ENCODE measurements at regions not wholly inside any gene's neighbourhood (a gene's known extent, or its start where the extent isn't known, plus 50 kb on each side); places are given as distances from the start of the nearest gene placed in this dataset.
A peak's percentile ranks its signal among the peaks of the same experiment; 100 is the strongest.

GRCh38 chr16:54508351-54508750 is 221.8 kb upstream of the IRX3 start:
- Histone ChIP-seq H3K9me3 (ENCODE audit: control insufficient read depth in 2 of 2, insufficient read depth in 1 of 2, low read depth in 1 of 2, low read length in 1 of 2) (no peaks in the 10 kb centered on the region), H3K36me3 (ENCODE audit: control insufficient read depth in 3 of 3, insufficient read depth in 2 of 3, low read depth in 1 of 3, low read length in 3 of 3) (no peaks in the 10 kb centered on the region), H3K27ac (ENCODE audit: low read depth in 1 of 3, low read length in 2 of 3) (no peak overlapping the region), H3K4me3 (ENCODE audit: low read depth in 1 of 3, low read length in 3 of 3) (no peak overlapping the region), H3K27me3 (ENCODE audit: control insufficient read depth in 3 of 3, insufficient read depth in 3 of 3, low read length in 3 of 3) (peaks cover 0 to 15% (median 0%) of the 10 kb centered on the region in 3 donors), H3K4me1 (ENCODE audit: control insufficient read depth in 3 of 3, insufficient read depth in 2 of 3, low read depth in 1 of 3, low read length in 2 of 3) (no peaks in the 10 kb centered on the region)
- no peak for DNase-seq
- 82 to 89% (median 87%) methylated on average over 12 of the region's 12 CpGs for WGBS, 3 donors
- FAIRE-seq = no peak

- Histone ChIP-seq H3K4me1 (ENCODE audit: control insufficient read depth in 3 of 3, insufficient read depth in 2 of 3, low read depth in 1 of 3, low read length in 2 of 3) (no peaks in the 10 kb centered on the region), H3K27me3 (ENCODE audit: control insufficient read depth in 3 of 3, insufficient read depth in 3 of 3, low read length in 3 of 3) (peaks cover 0 to 12% (median 0%) of the 10 kb centered on the region in 3 donors), H3K9me3 (ENCODE audit: control insufficient read depth in 2 of 2, insufficient read depth in 1 of 2, low read depth in 1 of 2, low read length in 1 of 2) (no peaks in the 10 kb centered on the region), H3K36me3 (ENCODE audit: control insufficient read depth in 3 of 3, insufficient read depth in 2 of 3, low read depth in 1 of 3, low read length in 3 of 3) (no peaks in the 10 kb centered on the region), H3K27ac (ENCODE audit: low read depth in 1 of 3, low read length in 2 of 3) (no peak overlapping the region), H3K4me3 (ENCODE audit: low read depth in 1 of 3, low read length in 3 of 3) (no peak overlapping the region)
- 14 to 43% (median 25%) methylated on average over 11 of the region's 11 CpGs for WGBS, 3 donors
- DNase-seq (no peak), FAIRE-seq (no peak)
These were observed 220.3 kb upstream of the IRX3 start for GRCh38 chr16:54506741-54507500.

GRCh38 chr16:54506214-54506580 is 219.6 kb upstream of the IRX3 start:
- no peak overlapping the region for H3K27ac ChIP-seq (ENCODE audit: low read depth in 1 of 3, low read length in 2 of 3)
- 78 to 85% (median 79%) methylated on average over 8 of the region's 8 CpGs for WGBS, 3 donors
- FAIRE-seq (no peak), DNase-seq (no peak)
- no peaks in the 10 kb centered on the region for H3K36me3 ChIP-seq (ENCODE audit: control insufficient read depth in 3 of 3, insufficient read depth in 2 of 3, low read depth in 1 of 3, low read length in 3 of 3)
- no peaks in the 10 kb centered on the region for H3K9me3 ChIP-seq (ENCODE audit: control insufficient read depth in 2 of 2, insufficient read depth in 1 of 2, low read depth in 1 of 2, low read length in 1 of 2)
- H3K27me3 ChIP-seq (ENCODE audit: control insufficient read depth in 3 of 3, insufficient read depth in 3 of 3, low read length in 3 of 3) = peaks cover 0 to 12% (median 0%) of the 10 kb centered on the region in 3 donors
- no peak overlapping the region for H3K4me3 ChIP-seq (ENCODE audit: low read depth in 1 of 3, low read length in 3 of 3)
- H3K4me1 ChIP-seq (ENCODE audit: control insufficient read depth in 3 of 3, insufficient read depth in 2 of 3, low read depth in 1 of 3, low read length in 2 of 3) = no peaks in the 10 kb centered on the region

GRCh38 chr16:54505549-54506213 is 219.1 kb upstream of the IRX3 start:
- H3K27ac ChIP-seq (ENCODE audit: low read depth in 1 of 3, low read length in 2 of 3) = no peak overlapping the region
- peaks cover 0 to 12% (median 0%) of the 10 kb centered on the region in 3 donors for H3K27me3 ChIP-seq (ENCODE audit: control insufficient read depth in 3 of 3, insufficient read depth in 3 of 3, low read length in 3 of 3)
- FAIRE-seq (no peak), DNase-seq (no peak)
- H3K4me3 ChIP-seq (ENCODE audit: low read depth in 1 of 3, low read length in 3 of 3) = no peak overlapping the region
- H3K36me3 ChIP-seq (ENCODE audit: control insufficient read depth in 3 of 3, insufficient read depth in 2 of 3, low read depth in 1 of 3, low read length in 3 of 3) = no peaks in the 10 kb centered on the region
- H3K9me3 ChIP-seq (ENCODE audit: control insufficient read depth in 2 of 2, insufficient read depth in 1 of 2, low read depth in 1 of 2, low read length in 1 of 2) = no peaks in the 10 kb centered on the region
- 66 to 75% (median 72%) methylated on average over 10 of the region's 10 CpGs for WGBS, 3 donors
- no peaks in the 10 kb centered on the region for H3K4me1 ChIP-seq (ENCODE audit: control insufficient read depth in 3 of 3, insufficient read depth in 2 of 3, low read depth in 1 of 3, low read length in 2 of 3)

- Histone ChIP-seq H3K27me3 (ENCODE audit: control insufficient read depth in 3 of 3, insufficient read depth in 3 of 3, low read length in 3 of 3) (peaks cover 0 to 12% (median 0%) of the 10 kb centered on the region in 3 donors), H3K4me3 (ENCODE audit: low read depth in 1 of 3, low read length in 3 of 3) (no peak overlapping the region), H3K36me3 (ENCODE audit: control insufficient read depth in 3 of 3, insufficient read depth in 2 of 3, low read depth in 1 of 3, low read length in 3 of 3) (no peaks in the 10 kb centered on the region), H3K27ac (ENCODE audit: low read depth in 1 of 3, low read length in 2 of 3) (peak overlapping the region in 2 of 3 donors; percentile 9 to 36), H3K4me1 (ENCODE audit: control insufficient read depth in 3 of 3, insufficient read depth in 2 of 3, low read depth in 1 of 3, low read length in 2 of 3) (no peaks in the 10 kb centered on the region), H3K9me3 (ENCODE audit: control insufficient read depth in 2 of 2, insufficient read depth in 1 of 2, low read depth in 1 of 2, low read length in 1 of 2) (no peaks in the 10 kb centered on the region)
- WGBS, 3 donors = 20 to 32% (median 24%) methylated on average over 12 of the region's 12 CpGs
- no peak for FAIRE-seq
- DNase-seq = peak; percentile 18 to 25
These were observed 217.8 kb upstream of the IRX3 start for GRCh38 chr16:54504372-54504771.

- peaks cover 0 to 12% (median 0%) of the 10 kb centered on the region in 3 donors for H3K27me3 ChIP-seq (ENCODE audit: control insufficient read depth in 3 of 3, insufficient read depth in 3 of 3, low read length in 3 of 3)
- FAIRE-seq = no peak
- H3K9me3 ChIP-seq (ENCODE audit: control insufficient read depth in 2 of 2, insufficient read depth in 1 of 2, low read depth in 1 of 2, low read length in 1 of 2) = no peaks in the 10 kb centered on the region
- no peak overlapping the region for H3K4me3 ChIP-seq (ENCODE audit: low read depth in 1 of 3, low read length in 3 of 3)
- no peak for DNase-seq
- no peak overlapping the region for H3K27ac ChIP-seq (ENCODE audit: low read depth in 1 of 3, low read length in 2 of 3)
- no peaks in the 10 kb centered on the region for H3K36me3 ChIP-seq (ENCODE audit: control insufficient read depth in 3 of 3, insufficient read depth in 2 of 3, low read depth in 1 of 3, low read length in 3 of 3)
- H3K4me1 ChIP-seq (ENCODE audit: control insufficient read depth in 3 of 3, insufficient read depth in 2 of 3, low read depth in 1 of 3, low read length in 2 of 3) = no peaks in the 10 kb centered on the region
- WGBS, 3 donors = 66 to 90% (median 84%) methylated on average over 2 of the region's 2 CpGs
These were observed 217.3 kb upstream of the IRX3 start for GRCh38 chr16:54503856-54504219.

GRCh38 chr16:54503011-54503855 is 216.6 kb upstream of the IRX3 start:
- no peaks in the 10 kb centered on the region for H3K4me1 ChIP-seq (ENCODE audit: control insufficient read depth in 3 of 3, insufficient read depth in 2 of 3, low read depth in 1 of 3, low read length in 2 of 3)
- H3K27me3 ChIP-seq (ENCODE audit: control insufficient read depth in 3 of 3, insufficient read depth in 3 of 3, low read length in 3 of 3) = peaks cover 0 to 12% (median 0%) of the 10 kb centered on the region in 3 donors
- H3K36me3 ChIP-seq (ENCODE audit: control insufficient read depth in 3 of 3, insufficient read depth in 2 of 3, low read depth in 1 of 3, low read length in 3 of 3) = no peaks in the 10 kb centered on the region
- no peak for FAIRE-seq
- DNase-seq = peak in 1 of 2 donors; percentile 24
- WGBS, 3 donors = 63 to 68% (median 63%) methylated on average over 9 of the region's 9 CpGs
- H3K27ac ChIP-seq (ENCODE audit: low read depth in 1 of 3, low read length in 2 of 3) = no peak overlapping the region
- H3K4me3 ChIP-seq (ENCODE audit: low read depth in 1 of 3, low read length in 3 of 3) = no peak overlapping the region
- peaks cover 0 to 2% of the 10 kb centered on the region in 2 donors for H3K9me3 ChIP-seq (ENCODE audit: control insufficient read depth in 2 of 2, insufficient read depth in 1 of 2, low read depth in 1 of 2, low read length in 1 of 2)

- no peaks in the 10 kb centered on the region for H3K36me3 ChIP-seq (ENCODE audit: control insufficient read depth in 3 of 3, insufficient read depth in 2 of 3, low read depth in 1 of 3, low read length in 3 of 3)
- no peak overlapping the region for H3K4me3 ChIP-seq (ENCODE audit: low read depth in 1 of 3, low read length in 3 of 3)
- WGBS, 3 donors = 85 to 88% (median 85%) methylated on average over 1 of the region's 1 CpG
- H3K27ac ChIP-seq (ENCODE audit: low read depth in 1 of 3, low read length in 2 of 3) = no peak overlapping the region
- FAIRE-seq (no peak), DNase-seq (no peak)
- peaks cover 0 to 5% (median 0%) of the 10 kb centered on the region in 3 donors for H3K27me3 ChIP-seq (ENCODE audit: control insufficient read depth in 3 of 3, insufficient read depth in 3 of 3, low read length in 3 of 3)
- H3K9me3 ChIP-seq (ENCODE audit: control insufficient read depth in 2 of 2, insufficient read depth in 1 of 2, low read depth in 1 of 2, low read length in 1 of 2) = peaks cover 0 to 2% of the 10 kb centered on the region in 2 donors
- no peaks in the 10 kb centered on the region for H3K4me1 ChIP-seq (ENCODE audit: control insufficient read depth in 3 of 3, insufficient read depth in 2 of 3, low read depth in 1 of 3, low read length in 2 of 3)
These were observed 215.2 kb upstream of the IRX3 start for GRCh38 chr16:54501797-54502196.

Data from small intestine (tissue), 7 donors.